OCI-LY1 (cell line): ENCODE measurements at regions not wholly inside any gene's neighbourhood (a gene's known extent, or its start where the extent isn't known, plus 50 kb on each side); places are given as distances from the start of the nearest gene placed in this dataset.

Source experiments
- CTCF ChIP-seq: fragments of 200-600 bp; sonication (generic), shearing (Covaris generic); IDR thresholded peaks from 2 replicates; pipeline ENCODE4 v1.5.1; 2017; ENCODE audit warnings: mild to moderate bottlenecking, antibody characterized with exemption, low read length, moderate library complexity, mixed read lengths
- EZH2 ChIP-seq: fragments of 200-600 bp; sonication (generic), shearing (Covaris generic); IDR thresholded peaks from 2 replicates; pipeline ENCODE4 v1.8.0; 2017; ENCODE audit warnings: borderline replicate concordance, mixed run types, mild to moderate bottlenecking, antibody characterized with exemption, low read length, moderate library complexity, mixed read lengths

- TF ChIP-seq CTCF (no peak), EZH2 (no peak)
These were observed 87.9 kb downstream of the HIF1AN start for GRCh38 chr10:100623521-100624230.
